Mesothelial cell of epicardium (in vitro differentiated cells): ENCODE measurements at regions not wholly inside any gene's neighbourhood (a gene's known extent, or its start where the extent isn't known, plus 50 kb on each side); places are given as distances from the start of the nearest gene placed in this dataset.
"Not testable (repeated sequence)": the region's sequence is repeated elsewhere in the genome, so short reads cannot be mapped to it uniquely, and the experiment has no call there.

Experiments used
- DNase-seq, 2 experiments: peaks; one replicate each; pipeline ENCODE4 v3.0.0; 2021; ENCODE audit warnings: low spot score in 2 of 2; ENCODE audit not compliant: unreplicated experiment in 2 of 2
- H3K27ac Mint-ChIP-seq: 2 replicates; pipeline ENCODE4 v1.8.0; 2021; ENCODE audit warnings: mixed read lengths
- H3K27me3 Mint-ChIP-seq: 2 replicates; pipeline ENCODE4 v1.8.0; 2021; ENCODE audit warnings: low read depth, mixed read lengths
- H3K36me3 Mint-ChIP-seq: 2 replicates; pipeline ENCODE4 v1.8.0; 2021; ENCODE audit warnings: mixed read lengths
- H3K4me1 Mint-ChIP-seq: 2 replicates; pipeline ENCODE4 v1.8.0; 2021; ENCODE audit warnings: mixed read lengths
- H3K4me3 Mint-ChIP-seq: 2 replicates; pipeline ENCODE4 v1.8.0; 2021; ENCODE audit warnings: mild to moderate bottlenecking, moderate library complexity, mixed read lengths
- H3K9me3 Mint-ChIP-seq: 2 replicates; pipeline ENCODE4 v1.8.0; 2021; ENCODE audit warnings: mixed read lengths
- TF ChIP-seq, protein P1 (sequence below): fragments of 200-600 bp; sonication (generic); IDR thresholded peaks from one replicate; pipeline ENCODE4 v1.5.0; 2021; ENCODE audit warnings: antibody characterized with exemption; ENCODE audit not compliant: unreplicated experiment

DNA sequence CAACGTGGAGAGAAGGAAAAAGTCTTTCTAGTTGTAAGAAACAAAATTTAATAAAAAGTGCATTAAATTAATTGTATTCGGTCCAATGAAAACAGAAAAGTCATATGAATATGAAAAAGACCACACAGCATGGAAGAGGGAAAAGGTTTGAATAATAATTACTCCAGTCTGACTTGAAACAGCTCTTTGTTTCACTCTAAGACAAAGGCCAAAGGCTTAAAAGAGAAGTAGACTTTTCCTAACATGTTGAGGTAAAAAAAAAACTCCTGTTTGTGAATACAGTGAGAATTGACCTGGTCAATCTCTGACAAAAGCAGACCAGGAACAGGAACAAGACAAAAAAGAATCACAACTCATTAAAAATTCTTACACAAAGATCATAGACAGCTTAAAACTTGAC is 429.8 kb downstream of the TOX3 start:
- no peaks in the 10 kb centered on the region for H3K27me3 Mint-ChIP-seq
- H3K4me3 Mint-ChIP-seq, result no peak overlapping the region
- H3K27ac Mint-ChIP-seq, result no peak overlapping the region

DNA sequence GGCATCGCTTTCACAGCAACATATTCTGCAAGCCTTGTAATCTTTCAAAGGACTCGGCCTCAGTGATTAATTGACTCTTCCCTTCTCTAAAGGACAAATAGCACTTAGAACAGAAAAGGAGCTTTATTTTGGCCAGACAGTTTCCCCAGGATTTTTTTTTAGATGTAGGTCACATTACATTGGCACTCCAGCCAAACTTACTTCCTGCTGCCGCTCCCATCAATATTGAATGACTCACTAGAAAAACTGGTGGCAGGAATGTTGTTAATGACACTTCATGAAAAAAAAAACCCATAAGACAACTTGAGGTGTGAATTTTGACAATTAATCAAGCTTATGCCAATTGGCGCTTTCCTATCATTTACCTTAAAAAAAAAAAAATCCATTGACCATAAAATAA is 432.6 kb downstream of the TOX3 start:
- TF ChIP-seq, protein P1, sequence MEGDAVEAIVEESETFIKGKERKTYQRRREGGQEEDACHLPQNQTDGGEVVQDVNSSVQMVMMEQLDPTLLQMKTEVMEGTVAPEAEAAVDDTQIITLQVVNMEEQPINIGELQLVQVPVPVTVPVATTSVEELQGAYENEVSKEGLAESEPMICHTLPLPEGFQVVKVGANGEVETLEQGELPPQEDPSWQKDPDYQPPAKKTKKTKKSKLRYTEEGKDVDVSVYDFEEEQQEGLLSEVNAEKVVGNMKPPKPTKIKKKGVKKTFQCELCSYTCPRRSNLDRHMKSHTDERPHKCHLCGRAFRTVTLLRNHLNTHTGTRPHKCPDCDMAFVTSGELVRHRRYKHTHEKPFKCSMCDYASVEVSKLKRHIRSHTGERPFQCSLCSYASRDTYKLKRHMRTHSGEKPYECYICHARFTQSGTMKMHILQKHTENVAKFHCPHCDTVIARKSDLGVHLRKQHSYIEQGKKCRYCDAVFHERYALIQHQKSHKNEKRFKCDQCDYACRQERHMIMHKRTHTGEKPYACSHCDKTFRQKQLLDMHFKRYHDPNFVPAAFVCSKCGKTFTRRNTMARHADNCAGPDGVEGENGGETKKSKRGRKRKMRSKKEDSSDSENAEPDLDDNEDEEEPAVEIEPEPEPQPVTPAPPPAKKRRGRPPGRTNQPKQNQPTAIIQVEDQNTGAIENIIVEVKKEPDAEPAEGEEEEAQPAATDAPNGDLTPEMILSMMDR, result no peak
- Mint-ChIP-seq H3K4me1 (peaks cover 6% of the 10 kb centered on the region), H3K4me3 (no peak overlapping the region), H3K36me3 (no peaks in the 10 kb centered on the region), H3K9me3 (peaks cover 7% of the 10 kb centered on the region), H3K27me3 (no peaks in the 10 kb centered on the region), H3K27ac (no peak overlapping the region)
- no peak for DNase-seq

More for the DNA sequence above, 429.8 kb downstream of the TOX3 start:
- no peaks in the 10 kb centered on the region for H3K36me3 Mint-ChIP-seq
- TF ChIP-seq, protein P1, result no peak
- peaks cover 23% of the 10 kb centered on the region for H3K9me3 Mint-ChIP-seq
- no peak for DNase-seq
- H3K4me1 Mint-ChIP-seq, result peaks cover 6% of the 10 kb centered on the region

DNA sequence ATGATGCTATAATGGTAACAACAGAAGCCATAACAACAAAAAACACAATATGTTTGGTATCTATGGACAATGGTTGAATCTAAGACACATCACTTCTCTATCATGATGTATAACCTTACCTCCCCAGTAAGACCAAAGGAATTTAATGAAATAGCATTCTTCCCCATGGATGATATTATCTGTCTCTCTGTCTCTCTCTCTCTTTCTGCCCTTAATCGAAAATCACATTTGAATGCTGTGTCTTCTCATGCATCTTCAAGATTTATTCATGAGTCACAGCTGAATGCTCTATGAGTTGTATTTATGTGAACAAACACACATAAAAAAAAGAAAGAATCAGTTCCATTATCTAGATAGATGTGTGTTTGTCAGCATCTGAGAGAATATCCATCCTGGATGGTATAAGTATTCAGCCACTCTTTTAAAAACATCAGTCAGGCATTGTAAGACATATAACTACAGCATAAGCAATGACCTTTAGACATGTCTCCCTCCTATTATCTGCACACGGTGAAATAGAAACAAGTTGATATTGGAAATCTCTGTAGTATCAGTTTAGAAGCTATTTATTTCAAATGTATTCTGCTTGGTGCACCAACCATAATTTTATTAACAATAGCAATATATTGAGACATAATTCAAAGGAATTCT is 433.3 kb downstream of the TOX3 start:
- Mint-ChIP-seq H3K9me3 (peaks cover 3% of the 10 kb centered on the region), H3K4me3 (no peak overlapping the region)

DNA sequence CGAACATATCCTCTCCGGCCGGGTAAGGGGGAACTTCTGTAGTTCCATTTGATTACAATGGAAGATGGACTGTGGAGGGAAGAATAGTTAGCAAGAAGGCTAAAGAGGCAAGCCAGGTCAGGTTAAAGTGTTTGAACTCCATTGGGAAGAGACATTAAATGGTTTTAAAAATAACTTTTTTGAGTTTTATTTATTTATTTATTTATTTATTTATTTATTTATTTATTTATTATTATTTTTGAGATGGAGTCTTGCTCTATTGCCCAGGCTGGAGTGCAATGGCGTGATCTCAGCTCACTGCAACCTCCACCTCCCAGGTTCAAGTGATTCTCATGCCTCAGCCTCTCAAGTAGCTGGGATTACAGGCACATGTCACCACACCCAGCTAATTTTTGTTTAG is 441.9 kb downstream of the TOX3 start:
- H3K4me3 Mint-ChIP-seq, H3K9me3 Mint-ChIP-seq, H3K36me3 Mint-ChIP-seq, DNase-seq, H3K4me1 Mint-ChIP-seq, H3K27ac Mint-ChIP-seq, H3K27me3 Mint-ChIP-seq: not testable (repeated sequence)

More for the DNA sequence above, 433.3 kb downstream of the TOX3 start:
- no peaks in the 10 kb centered on the region for H3K27me3 Mint-ChIP-seq
- no peak for DNase-seq
- TF ChIP-seq, protein P1, result no peak
- peaks cover 6% of the 10 kb centered on the region for H3K4me1 Mint-ChIP-seq
- H3K36me3 Mint-ChIP-seq, result no peaks in the 10 kb centered on the region
- H3K27ac Mint-ChIP-seq, result no peak overlapping the region

DNA sequence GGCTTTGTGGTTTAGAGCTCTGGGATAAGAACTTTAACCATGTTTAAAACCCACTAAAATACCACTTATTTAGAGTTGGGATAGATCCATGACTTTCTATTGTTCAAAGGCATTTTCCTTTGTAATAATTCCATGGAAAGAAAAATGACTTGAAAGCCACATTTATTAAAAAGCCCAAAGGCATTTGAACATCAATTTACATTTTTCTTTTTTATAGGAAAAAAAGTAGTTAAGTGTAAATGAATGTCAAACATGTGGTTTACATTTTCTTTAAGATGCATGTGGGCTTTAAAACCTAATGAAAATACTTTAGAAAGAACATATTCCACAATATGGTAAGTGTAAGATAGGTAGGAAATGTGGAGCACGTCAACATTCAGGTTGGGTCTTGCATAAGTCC is 443.2 kb downstream of the TOX3 start:
- H3K4me1 Mint-ChIP-seq, result no peaks in the 10 kb centered on the region
- TF ChIP-seq, protein P1, result no peak
- H3K27ac Mint-ChIP-seq, result no peak overlapping the region
- no peak overlapping the region for H3K4me3 Mint-ChIP-seq
- peaks cover 2% of the 10 kb centered on the region for H3K27me3 Mint-ChIP-seq
- no peak for DNase-seq
- no peaks in the 10 kb centered on the region for H3K9me3 Mint-ChIP-seq
- no peaks in the 10 kb centered on the region for H3K36me3 Mint-ChIP-seq

DNA sequence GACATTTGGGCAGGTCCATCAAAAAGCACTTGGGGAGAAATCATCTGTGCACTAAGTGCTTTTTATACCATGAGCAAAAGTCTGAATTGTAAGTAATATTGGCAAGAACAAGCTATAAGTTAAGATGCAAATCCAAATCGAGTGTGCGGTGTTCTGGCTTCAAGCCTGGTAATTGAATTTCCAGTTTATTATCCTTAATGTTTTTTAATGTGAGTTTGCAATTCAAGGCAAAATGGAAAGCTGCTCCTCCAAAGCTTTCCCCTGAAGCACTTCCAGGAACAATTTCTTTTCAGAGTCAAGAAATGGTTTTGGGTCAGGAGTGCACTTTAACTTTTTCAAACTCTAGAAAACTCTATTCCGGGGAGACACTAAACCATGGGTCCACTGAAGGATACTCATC is 445.7 kb downstream of the TOX3 start:
- no peaks in the 10 kb centered on the region for H3K4me1 Mint-ChIP-seq
- TF ChIP-seq, protein P1, result no peak
- H3K9me3 Mint-ChIP-seq, result no peaks in the 10 kb centered on the region

More for the DNA sequence above, 445.7 kb downstream of the TOX3 start:
- H3K27me3 Mint-ChIP-seq, result peaks cover 11% of the 10 kb centered on the region
- DNase-seq, result no peak
- no peak overlapping the region for H3K27ac Mint-ChIP-seq
- H3K36me3 Mint-ChIP-seq, result no peaks in the 10 kb centered on the region
- no peak overlapping the region for H3K4me3 Mint-ChIP-seq
